GM23248 (cell line): ENCODE measurements at regions not wholly inside any gene's neighbourhood (a gene's known extent, or its start where the extent isn't known, plus 50 kb on each side); places are given as distances from the start of the nearest gene placed in this dataset.

Experiments used
- EZH2 ChIP-seq: fragments of 200-600 bp; sonication (generic); IDR thresholded peaks from 2 replicates; pipeline ENCODE4 v1.6.1; 2018; ENCODE audit warnings: antibody characterized with exemption, mild to moderate bottlenecking; ENCODE audit not compliant: insufficient read depth, poor library complexity, severe bottlenecking
- EZH2phosphoT487 ChIP-seq: fragments of 200-600 bp; sonication (generic); IDR thresholded peaks from 2 replicates; pipeline ENCODE4 v1.6.1; 2018; ENCODE audit warnings: antibody characterized with exemption, moderate library complexity, mild to moderate bottlenecking, low read depth; ENCODE audit not compliant: insufficient read depth

GRCh38 chr10:2985729-2986232, 81.6 kb upstream of the PFKP start:
- TF ChIP-seq EZH2 (no peak), EZH2phosphoT487 (no peak)
